ENCODE measurements at regions not wholly inside any gene's neighbourhood (a gene's known extent, or its start where the extent isn't known, plus 50 kb on each side); places are given as distances from the start of the nearest gene placed in this dataset.

DNA sequence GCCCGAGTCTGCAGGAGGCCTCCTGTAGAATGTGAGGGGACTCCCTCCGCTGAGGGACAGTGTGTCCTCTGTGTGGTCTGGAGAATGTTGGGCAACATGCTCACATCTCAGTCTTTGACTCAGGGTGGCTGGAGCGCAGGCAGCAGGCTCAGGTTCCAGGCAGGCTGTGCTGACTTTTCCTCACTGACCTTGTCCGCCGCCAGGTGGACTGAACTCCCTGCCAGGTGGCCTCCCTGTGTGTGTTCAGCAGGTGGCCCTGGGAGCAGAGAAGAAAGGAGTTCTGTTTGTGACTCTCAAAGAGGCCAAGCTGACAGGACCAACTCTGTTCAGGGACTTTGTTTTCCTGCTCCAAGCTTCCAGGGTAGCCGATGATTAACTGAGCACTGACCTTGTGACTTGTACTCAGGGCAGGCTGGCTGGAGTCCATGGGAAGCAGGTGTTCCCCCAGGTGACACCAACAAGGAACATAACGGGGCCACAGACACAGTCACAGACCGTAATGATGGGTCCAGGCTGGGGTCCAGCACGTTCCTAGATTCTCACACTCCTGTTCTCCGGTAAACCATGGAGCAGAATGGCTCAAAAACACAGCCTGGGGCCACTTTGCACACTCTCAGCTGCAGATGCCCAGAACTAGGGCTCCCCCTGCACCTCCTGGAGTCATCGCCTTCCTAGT is 439.8 kb downstream of the RNF144A start:
- Histone ChIP-seq H3K36me3 (ENCODE audit: control insufficient read depth in 1 of 2, insufficient read depth in 2 of 2, low read length in 2 of 2) (no peaks in the 10 kb centered on the region), H3K27me3 (ENCODE audit: low read depth, low read length) (no peaks in the 10 kb centered on the region), H3K9me3 (ENCODE audit: control insufficient read depth in 1 of 2, low read length in 2 of 2) (no peaks in the 10 kb centered on the region), H3K27ac (ENCODE audit: low read length) (no peak overlapping the region), H3K4me1 (ENCODE audit: control insufficient read depth in 1 of 2, insufficient read depth in 2 of 2, low read length in 2 of 2) (no peaks in the 10 kb centered on the region), H3K4me3 (ENCODE audit: low read depth in 1 of 2, low read length in 2 of 2) (no peak overlapping the region)

DNA sequence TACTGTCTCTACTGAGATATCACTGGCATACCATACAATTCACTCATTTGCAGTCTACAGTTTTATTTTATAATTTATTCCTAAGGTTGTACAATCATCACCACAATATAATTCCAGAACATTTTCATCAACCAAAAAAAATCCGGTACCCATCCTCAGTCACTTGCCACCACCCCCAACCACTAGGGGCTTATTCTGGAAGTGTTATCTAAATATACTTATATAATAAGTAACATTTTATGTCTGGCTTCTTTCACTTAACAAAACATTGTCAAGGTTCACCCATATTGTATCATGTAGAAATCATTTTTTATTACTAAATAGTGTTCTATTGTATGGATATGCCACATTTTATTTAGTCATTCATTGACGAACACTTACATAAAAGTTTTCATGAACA is 440.8 kb downstream of the RNF144A start:
- Histone ChIP-seq H3K4me1 (ENCODE audit: control insufficient read depth in 1 of 2, insufficient read depth in 2 of 2, low read length in 2 of 2) (no peaks in the 10 kb centered on the region), H3K4me3 (ENCODE audit: low read depth in 1 of 2, low read length in 2 of 2) (no peak overlapping the region), H3K27me3 (ENCODE audit: low read depth, low read length) (no peaks in the 10 kb centered on the region), H3K9me3 (ENCODE audit: control insufficient read depth in 1 of 2, low read length in 2 of 2) (no peaks in the 10 kb centered on the region), H3K36me3 (ENCODE audit: control insufficient read depth in 1 of 2, insufficient read depth in 2 of 2, low read length in 2 of 2) (no peaks in the 10 kb centered on the region), H3K27ac (ENCODE audit: low read length) (no peak overlapping the region)

DNA sequence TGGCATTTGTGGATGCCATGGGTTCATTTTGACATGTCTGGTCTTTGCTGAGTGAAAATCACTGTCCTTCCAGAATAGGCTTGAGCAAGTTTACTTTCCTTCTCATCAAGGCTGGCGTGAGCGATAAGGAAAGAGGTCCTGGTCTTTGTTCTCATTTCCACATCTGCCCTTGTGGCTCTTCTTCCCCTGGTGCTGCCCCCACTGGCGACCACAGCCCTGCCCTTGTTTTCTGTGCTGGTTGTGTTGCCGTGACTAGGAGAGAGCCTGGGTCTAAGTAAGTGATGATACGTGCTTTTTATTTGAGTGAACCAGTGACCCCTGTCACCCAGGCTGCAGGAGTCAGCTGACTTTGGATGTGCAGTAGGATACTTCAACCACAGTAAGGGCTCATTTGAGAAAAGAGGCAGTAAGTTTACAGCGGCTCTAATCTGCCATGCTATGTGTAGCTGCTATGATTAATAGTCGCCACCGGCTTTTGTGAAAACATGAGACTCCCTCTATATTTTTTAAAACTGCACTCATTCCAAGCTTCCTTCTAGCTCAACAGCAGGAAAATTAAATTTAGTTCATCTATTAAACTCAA is 441.7 kb downstream of the RNF144A start:
- no peak overlapping the region for H3K4me3 ChIP-seq (ENCODE audit: low read depth in 1 of 2, low read length in 2 of 2)
- no peaks in the 10 kb centered on the region for H3K27me3 ChIP-seq (ENCODE audit: low read depth, low read length)
- no peaks in the 10 kb centered on the region for H3K9me3 ChIP-seq (ENCODE audit: control insufficient read depth in 1 of 2, low read length in 2 of 2)
- no peaks in the 10 kb centered on the region for H3K4me1 ChIP-seq (ENCODE audit: control insufficient read depth in 1 of 2, insufficient read depth in 2 of 2, low read length in 2 of 2)
- no peak overlapping the region for H3K27ac ChIP-seq (ENCODE audit: low read length)
- no peaks in the 10 kb centered on the region for H3K36me3 ChIP-seq (ENCODE audit: control insufficient read depth in 1 of 2, insufficient read depth in 2 of 2, low read length in 2 of 2)

DNA sequence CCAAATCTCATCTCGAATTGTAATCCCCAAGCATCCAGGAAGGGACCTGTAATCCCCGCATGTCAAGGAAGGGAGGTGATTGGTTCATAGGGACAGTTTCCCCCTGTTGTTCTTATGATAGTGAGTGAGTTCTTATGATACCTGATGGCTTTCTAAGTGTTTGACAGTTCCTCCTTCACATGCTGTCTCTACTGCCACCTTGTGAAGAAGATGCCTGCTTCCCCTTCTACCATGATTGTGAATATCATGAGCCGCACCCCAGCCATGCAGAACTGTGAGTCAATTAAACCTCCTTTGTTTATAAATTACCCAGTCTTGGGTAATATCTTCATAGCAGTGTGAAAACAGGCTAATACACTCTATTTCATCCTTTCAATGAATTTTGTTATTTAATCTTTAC is 446.7 kb downstream of the RNF144A start:
- Histone ChIP-seq H3K4me3 (ENCODE audit: low read depth in 1 of 2, low read length in 2 of 2) (no peak overlapping the region), H3K4me1 (ENCODE audit: control insufficient read depth in 1 of 2, insufficient read depth in 2 of 2, low read length in 2 of 2) (no peaks in the 10 kb centered on the region), H3K27me3 (ENCODE audit: low read depth, low read length) (no peaks in the 10 kb centered on the region), H3K27ac (ENCODE audit: low read length) (no peak overlapping the region), H3K36me3 (ENCODE audit: control insufficient read depth in 1 of 2, insufficient read depth in 2 of 2, low read length in 2 of 2) (no peaks in the 10 kb centered on the region), H3K9me3 (ENCODE audit: control insufficient read depth in 1 of 2, low read length in 2 of 2) (peaks cover 2 to 4% of the 10 kb centered on the region in 2 donors)

DNA sequence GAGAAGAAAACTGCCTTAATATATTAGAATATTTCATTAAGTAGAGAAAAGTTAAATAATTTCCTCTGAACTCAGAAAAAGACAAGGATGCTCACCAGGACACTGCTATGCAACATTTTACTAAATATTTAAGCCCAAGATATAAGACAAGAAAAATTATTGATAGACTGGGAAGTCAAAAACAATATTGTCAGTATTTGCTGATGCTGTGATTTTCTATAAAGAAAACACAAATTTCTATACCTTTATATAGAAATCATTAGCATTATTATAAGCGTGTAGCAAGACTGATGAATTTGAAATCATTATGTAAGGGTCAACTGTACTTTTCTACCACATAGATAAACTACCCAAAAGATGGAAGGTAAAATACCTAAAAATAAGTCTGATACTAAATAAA is 451.0 kb downstream of the RNF144A start:
- no peak overlapping the region for H3K27ac ChIP-seq (ENCODE audit: low read length)
- H3K4me1 ChIP-seq (ENCODE audit: control insufficient read depth in 1 of 2, insufficient read depth in 2 of 2, low read length in 2 of 2) = no peaks in the 10 kb centered on the region
- H3K9me3 ChIP-seq (ENCODE audit: control insufficient read depth in 1 of 2, low read length in 2 of 2) = peaks cover 4 to 7% of the 10 kb centered on the region in 2 donors
- no peaks in the 10 kb centered on the region for H3K27me3 ChIP-seq (ENCODE audit: low read depth, low read length)
- H3K36me3 ChIP-seq (ENCODE audit: control insufficient read depth in 1 of 2, insufficient read depth in 2 of 2, low read length in 2 of 2) = no peaks in the 10 kb centered on the region
- no peak overlapping the region for H3K4me3 ChIP-seq (ENCODE audit: low read depth in 1 of 2, low read length in 2 of 2)

DNA sequence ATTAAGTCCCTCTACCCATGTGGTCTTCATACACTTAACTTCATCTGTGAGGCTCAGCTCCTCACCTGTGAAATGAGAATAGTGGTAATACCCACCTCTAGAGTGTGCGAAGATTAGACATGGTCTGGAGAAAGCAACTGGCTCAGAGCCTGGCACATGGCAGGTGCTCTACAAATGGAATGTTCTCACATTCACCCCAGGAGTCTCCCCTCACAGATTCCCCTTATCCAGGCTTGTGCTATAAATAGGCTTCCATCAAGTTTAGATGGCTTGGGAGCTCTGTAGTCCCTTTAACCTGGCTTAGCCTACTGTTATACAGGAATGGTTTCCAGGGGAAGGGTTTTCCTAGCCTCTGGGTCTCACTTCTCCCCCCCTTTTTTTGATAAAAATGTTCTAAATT is 455.9 kb downstream of the RNF144A start:
- Histone ChIP-seq H3K36me3 (ENCODE audit: control insufficient read depth in 1 of 2, insufficient read depth in 2 of 2, low read length in 2 of 2) (no peaks in the 10 kb centered on the region), H3K4me3 (ENCODE audit: low read depth in 1 of 2, low read length in 2 of 2) (no peak overlapping the region), H3K4me1 (ENCODE audit: control insufficient read depth in 1 of 2, insufficient read depth in 2 of 2, low read length in 2 of 2) (peaks cover 0 to 5% of the 10 kb centered on the region in 2 donors), H3K9me3 (ENCODE audit: control insufficient read depth in 1 of 2, low read length in 2 of 2) (peaks cover 2 to 5% of the 10 kb centered on the region in 2 donors), H3K27ac (ENCODE audit: low read length) (no peak overlapping the region), H3K27me3 (ENCODE audit: low read depth, low read length) (no peaks in the 10 kb centered on the region)

- H3K9me3 ChIP-seq (ENCODE audit: control insufficient read depth in 1 of 2, low read length in 2 of 2) = no peaks in the 10 kb centered on the region
- no peaks in the 10 kb centered on the region for H3K27me3 ChIP-seq (ENCODE audit: low read depth, low read length)
- H3K4me1 ChIP-seq (ENCODE audit: control insufficient read depth in 1 of 2, insufficient read depth in 2 of 2, low read length in 2 of 2) = peaks cover 0 to 6% of the 10 kb centered on the region in 2 donors
- H3K27ac ChIP-seq (ENCODE audit: low read length) = no peak overlapping the region
- no peak overlapping the region for H3K4me3 ChIP-seq (ENCODE audit: low read depth in 1 of 2, low read length in 2 of 2)
- no peaks in the 10 kb centered on the region for H3K36me3 ChIP-seq (ENCODE audit: control insufficient read depth in 1 of 2, insufficient read depth in 2 of 2, low read length in 2 of 2)
Measured at GRCh38 chr2:7375901-7376300, 458.7 kb downstream of the RNF144A start.

- no peaks in the 10 kb centered on the region for H3K9me3 ChIP-seq (ENCODE audit: control insufficient read depth in 1 of 2, low read length in 2 of 2)
Measured at GRCh38 chr2:7377916-7378569, 460.8 kb downstream of the RNF144A start.

GRCh38 chr2:7378591-7378990 is 461.4 kb downstream of the RNF144A start:
- Histone ChIP-seq H3K9me3 (ENCODE audit: control insufficient read depth in 1 of 2, low read length in 2 of 2) (no peaks in the 10 kb centered on the region), H3K27ac (ENCODE audit: low read length) (no peak overlapping the region), H3K4me3 (ENCODE audit: low read depth in 1 of 2, low read length in 2 of 2) (no peak overlapping the region), H3K27me3 (ENCODE audit: low read depth, low read length) (no peaks in the 10 kb centered on the region), H3K4me1 (ENCODE audit: control insufficient read depth in 1 of 2, insufficient read depth in 2 of 2, low read length in 2 of 2) (peaks cover 0 to 6% of the 10 kb centered on the region in 2 donors), H3K36me3 (ENCODE audit: control insufficient read depth in 1 of 2, insufficient read depth in 2 of 2, low read length in 2 of 2) (no peaks in the 10 kb centered on the region)

More at GRCh38 chr2:7377916-7378569, 460.8 kb downstream of the RNF144A start:
- Histone ChIP-seq H3K4me3 (ENCODE audit: low read depth in 1 of 2, low read length in 2 of 2) (no peak overlapping the region), H3K27ac (ENCODE audit: low read length) (no peak overlapping the region), H3K4me1 (ENCODE audit: control insufficient read depth in 1 of 2, insufficient read depth in 2 of 2, low read length in 2 of 2) (peaks cover 0 to 6% of the 10 kb centered on the region in 2 donors), H3K36me3 (ENCODE audit: control insufficient read depth in 1 of 2, insufficient read depth in 2 of 2, low read length in 2 of 2) (no peaks in the 10 kb centered on the region), H3K27me3 (ENCODE audit: low read depth, low read length) (no peaks in the 10 kb centered on the region)

DNA sequence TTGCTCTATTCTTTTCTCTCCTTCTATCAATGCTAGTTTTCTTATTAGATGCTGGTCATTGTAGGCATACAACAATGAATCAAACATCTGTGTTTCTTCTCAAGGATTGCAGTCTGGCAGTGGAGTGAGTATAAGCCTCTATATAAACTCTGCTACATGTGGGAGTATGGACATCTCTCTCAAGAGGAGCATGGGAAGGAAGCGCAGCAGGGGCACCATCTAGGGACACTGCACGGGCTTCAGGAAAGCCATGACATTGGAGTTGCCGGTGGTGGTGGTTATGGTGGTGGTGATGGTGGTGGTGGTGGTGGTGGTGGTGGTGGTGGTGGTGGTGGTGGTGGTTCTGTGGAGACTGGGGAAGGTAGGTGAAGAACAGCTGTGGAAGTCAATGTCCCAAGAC is 462.6 kb downstream of the RNF144A start:
- Histone ChIP-seq H3K9me3 (ENCODE audit: control insufficient read depth in 1 of 2, low read length in 2 of 2) (no peaks in the 10 kb centered on the region), H3K4me1 (ENCODE audit: control insufficient read depth in 1 of 2, insufficient read depth in 2 of 2, low read length in 2 of 2) (peaks cover 0 to 6% of the 10 kb centered on the region in 2 donors), H3K36me3 (ENCODE audit: control insufficient read depth in 1 of 2, insufficient read depth in 2 of 2, low read length in 2 of 2) (no peaks in the 10 kb centered on the region), H3K4me3 (ENCODE audit: low read depth in 1 of 2, low read length in 2 of 2) (no peak overlapping the region), H3K27ac (ENCODE audit: low read length) (no peak overlapping the region), H3K27me3 (ENCODE audit: low read depth, low read length) (no peaks in the 10 kb centered on the region)

GRCh38 chr2:7384773-7385349 is 467.6 kb downstream of the RNF144A start:
- H3K36me3 ChIP-seq (ENCODE audit: control insufficient read depth in 1 of 2, insufficient read depth in 2 of 2, low read length in 2 of 2) = no peaks in the 10 kb centered on the region
- H3K4me1 ChIP-seq (ENCODE audit: control insufficient read depth in 1 of 2, insufficient read depth in 2 of 2, low read length in 2 of 2) = no peaks in the 10 kb centered on the region
- H3K27ac ChIP-seq (ENCODE audit: low read length) = no peak overlapping the region
- no peak overlapping the region for H3K4me3 ChIP-seq (ENCODE audit: low read depth in 1 of 2, low read length in 2 of 2)
- H3K9me3 ChIP-seq (ENCODE audit: control insufficient read depth in 1 of 2, low read length in 2 of 2) = no peaks in the 10 kb centered on the region
- no peaks in the 10 kb centered on the region for H3K27me3 ChIP-seq (ENCODE audit: low read depth, low read length)

Measured in muscle layer of duodenum (tissue), 2 donors.